ENCODE measurements at regions not wholly inside any gene's neighbourhood (a gene's known extent, or its start where the extent isn't known, plus 50 kb on each side); places are given as distances from the start of the nearest gene placed in this dataset.
A peak's percentile ranks its signal among the peaks of the same experiment; 100 is the strongest.

DNA sequence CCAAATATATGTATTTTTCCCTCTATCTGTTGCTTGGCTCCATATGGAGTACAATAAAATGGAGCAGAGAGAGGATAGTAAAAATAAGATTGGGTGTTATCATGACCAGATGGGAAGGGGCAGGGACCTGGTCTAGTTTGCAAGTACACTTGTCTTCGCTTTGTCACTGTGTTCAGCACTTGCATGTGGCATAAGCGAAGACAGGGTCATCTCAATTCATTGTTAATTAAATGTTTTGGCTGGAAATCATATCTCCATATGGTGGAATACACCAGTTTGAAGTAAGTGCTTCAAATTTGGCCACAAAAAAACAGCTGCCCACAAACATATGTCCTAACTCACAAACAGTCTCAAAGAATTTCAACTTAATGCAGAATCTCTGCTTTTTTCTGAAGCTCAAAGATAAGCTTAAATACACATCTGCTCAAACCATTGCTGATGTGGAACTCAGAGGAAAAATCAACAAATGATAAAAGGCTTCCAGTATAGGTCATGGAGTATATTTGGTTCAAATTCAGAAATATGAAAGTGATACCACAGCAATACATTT is 865.4 kb downstream of the TLE4 start:
- intact Hi-C loops (cut with DNase I, micrococcal nuclease), result no loop called here
- no peak for ATAC-seq
- no peaks in the 10 kb centered on the region for H3K36me3 ChIP-seq (ENCODE audit: low read depth)
- TF ChIP-seq, protein P1, sequence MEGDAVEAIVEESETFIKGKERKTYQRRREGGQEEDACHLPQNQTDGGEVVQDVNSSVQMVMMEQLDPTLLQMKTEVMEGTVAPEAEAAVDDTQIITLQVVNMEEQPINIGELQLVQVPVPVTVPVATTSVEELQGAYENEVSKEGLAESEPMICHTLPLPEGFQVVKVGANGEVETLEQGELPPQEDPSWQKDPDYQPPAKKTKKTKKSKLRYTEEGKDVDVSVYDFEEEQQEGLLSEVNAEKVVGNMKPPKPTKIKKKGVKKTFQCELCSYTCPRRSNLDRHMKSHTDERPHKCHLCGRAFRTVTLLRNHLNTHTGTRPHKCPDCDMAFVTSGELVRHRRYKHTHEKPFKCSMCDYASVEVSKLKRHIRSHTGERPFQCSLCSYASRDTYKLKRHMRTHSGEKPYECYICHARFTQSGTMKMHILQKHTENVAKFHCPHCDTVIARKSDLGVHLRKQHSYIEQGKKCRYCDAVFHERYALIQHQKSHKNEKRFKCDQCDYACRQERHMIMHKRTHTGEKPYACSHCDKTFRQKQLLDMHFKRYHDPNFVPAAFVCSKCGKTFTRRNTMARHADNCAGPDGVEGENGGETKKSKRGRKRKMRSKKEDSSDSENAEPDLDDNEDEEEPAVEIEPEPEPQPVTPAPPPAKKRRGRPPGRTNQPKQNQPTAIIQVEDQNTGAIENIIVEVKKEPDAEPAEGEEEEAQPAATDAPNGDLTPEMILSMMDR (IDR thresholded peaks at IDR 0.05), result no peak
- no peak for DNase-seq
- no peaks in the 10 kb centered on the region for H3K9me3 ChIP-seq
- no peaks in the 10 kb centered on the region for H3K4me1 ChIP-seq (ENCODE audit: low read depth)
- no peak overlapping the region for H3K4me3 ChIP-seq

GRCh38 chr9:80435591-80435990 is 863.8 kb downstream of the TLE4 start:
- H3K36me3 ChIP-seq (ENCODE audit: low read depth), result no peaks in the 10 kb centered on the region
- H3K4me3 ChIP-seq, result no peak overlapping the region
- intact Hi-C loops (cut with DNase I, micrococcal nuclease), result no loop called here
- DNase-seq (no peak), ATAC-seq (no peak)
- TF ChIP-seq, protein P1 (IDR thresholded peaks at IDR 0.05), result no peak
- no peaks in the 10 kb centered on the region for H3K4me1 ChIP-seq (ENCODE audit: low read depth)
- H3K9me3 ChIP-seq, result no peaks in the 10 kb centered on the region

DNA sequence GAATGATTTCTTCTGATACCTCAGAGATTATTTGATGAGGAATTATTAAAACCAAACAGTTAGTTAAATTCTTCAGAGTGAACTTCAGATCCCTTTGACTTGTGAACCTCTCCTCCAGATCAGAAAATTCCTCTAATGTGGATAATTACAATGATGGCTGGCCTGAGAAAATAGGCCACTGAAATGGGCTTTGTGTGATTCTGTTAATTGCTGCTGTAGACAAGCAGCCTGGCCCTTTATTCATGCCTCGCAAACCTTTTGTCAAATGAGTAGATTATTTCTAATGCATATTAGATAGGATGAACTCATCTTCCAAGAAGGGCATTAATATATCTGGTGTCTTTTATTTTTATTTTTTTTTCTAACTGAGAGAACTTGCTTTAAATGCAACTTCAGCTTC is 855.2 kb downstream of the TLE4 start:
- peaks cover 4% of the 10 kb centered on the region for H3K9me3 ChIP-seq
- no peaks in the 10 kb centered on the region for H3K4me1 ChIP-seq (ENCODE audit: low read depth)
- DNase-seq, result no peak
- TF ChIP-seq, protein P1 (IDR thresholded peaks at IDR 0.05), result no peak
- H3K4me3 ChIP-seq, result no peak overlapping the region
- H3K36me3 ChIP-seq (ENCODE audit: low read depth), result no peaks in the 10 kb centered on the region
- ATAC-seq, result no peak
- intact Hi-C loops (cut with DNase I, micrococcal nuclease), result no loop called here

GRCh38 chr9:80417211-80417773 is 845.5 kb downstream of the TLE4 start:
- TF ChIP-seq, protein P1 (IDR thresholded peaks at IDR 0.05), result no peak
- Histone ChIP-seq H3K4me3 (no peak overlapping the region), H3K36me3 (ENCODE audit: low read depth) (no peaks in the 10 kb centered on the region), H3K9me3 (peaks cover 51% of the 10 kb centered on the region), H3K4me1 (ENCODE audit: low read depth) (no peaks in the 10 kb centered on the region)
- intact Hi-C loops (cut with DNase I, micrococcal nuclease), result no loop called here
- DNase-seq, result no peak
- no peak for ATAC-seq

DNA sequence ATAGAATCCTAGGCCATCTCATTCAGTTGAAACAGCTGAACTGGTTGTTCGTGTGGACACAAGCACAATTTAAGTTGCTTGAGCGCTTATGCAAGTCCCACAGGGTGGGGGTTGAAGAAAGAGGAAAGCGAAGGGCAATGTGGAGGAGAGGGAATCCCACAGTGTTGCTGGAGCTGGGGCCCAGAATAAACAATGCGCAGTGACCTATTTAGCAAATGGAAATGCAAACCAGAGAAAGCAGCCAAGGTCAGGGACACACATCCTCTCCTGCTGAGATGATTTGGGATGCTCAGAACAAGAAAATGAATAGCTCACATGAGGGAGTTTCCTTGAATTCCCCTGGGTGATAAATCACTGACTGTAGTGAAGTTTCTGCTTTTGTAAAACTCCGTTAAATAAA is 838.3 kb downstream of the TLE4 start:
- DNase-seq, result peak in 1 of 3 donors; percentile 2
- no peaks in the 10 kb centered on the region for H3K36me3 ChIP-seq (ENCODE audit: low read depth)
- ATAC-seq, result no peak
- H3K4me3 ChIP-seq, result no peak overlapping the region
- H3K9me3 ChIP-seq, result peaks cover 14% of the 10 kb centered on the region
- TF ChIP-seq, protein P1 (IDR thresholded peaks at IDR 0.05), result no peak
- H3K4me1 ChIP-seq (ENCODE audit: low read depth), result no peaks in the 10 kb centered on the region
- intact Hi-C loops (cut with DNase I, micrococcal nuclease), result no loop called here

- DNase-seq, result no peak
- intact Hi-C loops (cut with DNase I, micrococcal nuclease), result no loop called here
Observed at GRCh38 chr9:80407220-80407619, 835.5 kb downstream of the TLE4 start.

More at GRCh38 chr9:80407220-80407619, 835.5 kb downstream of the TLE4 start:
- no peak for ATAC-seq
- TF ChIP-seq, protein P1 (IDR thresholded peaks at IDR 0.05), result no peak
- H3K9me3 ChIP-seq, result peaks cover 18% of the 10 kb centered on the region
- no peak overlapping the region for H3K4me3 ChIP-seq
- H3K36me3 ChIP-seq (ENCODE audit: low read depth), result no peaks in the 10 kb centered on the region
- no peaks in the 10 kb centered on the region for H3K4me1 ChIP-seq (ENCODE audit: low read depth)
